ENCODE measurements at regions not wholly inside any gene's neighbourhood (a gene's known extent, or its start where the extent isn't known, plus 50 kb on each side); places are given as distances from the start of the nearest gene placed in this dataset.

GRCh38 chr4:96729641-96730040 is 889.7 kb downstream of the PDHA2 start:
- H3K4me3 ChIP-seq (ENCODE audit: low read length), result no peak overlapping the region
- no peak overlapping the region for H3K27ac ChIP-seq (ENCODE audit: low read length)
- H3K9me3 ChIP-seq (ENCODE audit: insufficient read depth, low read depth, low read length), result peaks cover 22% of the 10 kb centered on the region
- H3K4me1 ChIP-seq (ENCODE audit: insufficient read depth, low read length), result no peaks in the 10 kb centered on the region
- 0 out of 2 replicates have a peak, but pooled peaks cover 4% of the 10 kb centered on the region for H3K36me3 ChIP-seq (ENCODE audit: insufficient read depth, low read depth, low read length)
- H3K27me3 ChIP-seq (ENCODE audit: insufficient read depth, low read length), result no peaks in the 10 kb centered on the region
- no peak overlapping the region for H3K9ac ChIP-seq (ENCODE audit: low read depth, low read length)

- no peak overlapping the region for H3K4me3 ChIP-seq (ENCODE audit: low read length)
- no peaks in the 10 kb centered on the region for H3K27me3 ChIP-seq (ENCODE audit: insufficient read depth, low read length)
- no peak overlapping the region for H3K27ac ChIP-seq (ENCODE audit: low read length)
- 0 out of 2 replicates have a peak, but pooled peaks cover 4% of the 10 kb centered on the region for H3K36me3 ChIP-seq (ENCODE audit: insufficient read depth, low read depth, low read length)
- H3K4me1 ChIP-seq (ENCODE audit: insufficient read depth, low read length), result no peaks in the 10 kb centered on the region
- H3K9ac ChIP-seq (ENCODE audit: low read depth, low read length), result no peak overlapping the region
- peaks cover 22% of the 10 kb centered on the region for H3K9me3 ChIP-seq (ENCODE audit: insufficient read depth, low read depth, low read length)
These were observed 890.5 kb downstream of the PDHA2 start for GRCh38 chr4:96730432-96730831.

- Histone ChIP-seq H3K4me1 (ENCODE audit: insufficient read depth, low read length) (peaks cover 12% of the 10 kb centered on the region; the same call in 1 of the 2 replicates), H3K4me3 (ENCODE audit: low read length) (peak overlapping the region; percentile 34; the same call in 1 of the 2 replicates), H3K27me3 (ENCODE audit: insufficient read depth, low read length) (no peaks in the 10 kb centered on the region), H3K27ac (ENCODE audit: low read length) (peak overlapping the region; percentile 60), H3K9me3 (ENCODE audit: insufficient read depth, low read depth, low read length) (peaks cover 21% of the 10 kb centered on the region), H3K9ac (ENCODE audit: low read depth, low read length) (peak overlapping the region; percentile 34; the same call in 1 of the 2 replicates), H3K36me3 (ENCODE audit: insufficient read depth, low read depth, low read length) (0 out of 2 replicates have a peak, but pooled peaks cover 7% of the 10 kb centered on the region)
These were observed 896.5 kb downstream of the PDHA2 start for GRCh38 chr4:96736352-96736889.

GRCh38 chr4:96739101-96739500 is 899.2 kb downstream of the PDHA2 start:
- Histone ChIP-seq H3K9ac (ENCODE audit: low read depth, low read length) (no peak overlapping the region), H3K27ac (ENCODE audit: low read length) (no peak overlapping the region), H3K4me1 (ENCODE audit: insufficient read depth, low read length) (peaks cover 12% of the 10 kb centered on the region; the same call in 1 of the 2 replicates), H3K9me3 (ENCODE audit: insufficient read depth, low read depth, low read length) (peaks cover 24% of the 10 kb centered on the region; the same call in 1 of the 2 replicates), H3K36me3 (ENCODE audit: insufficient read depth, low read depth, low read length) (0 out of 2 replicates have a peak, but pooled peaks cover 3% of the 10 kb centered on the region), H3K27me3 (ENCODE audit: insufficient read depth, low read length) (no peaks in the 10 kb centered on the region), H3K4me3 (ENCODE audit: low read length) (no peak overlapping the region; the same call in 1 of the 2 replicates)

GRCh38 chr4:96742332-96743014 is 902.6 kb downstream of the PDHA2 start:
- no peak overlapping the region for H3K27ac ChIP-seq (ENCODE audit: low read length)
- H3K9me3 ChIP-seq (ENCODE audit: insufficient read depth, low read depth, low read length), result peaks cover 21% of the 10 kb centered on the region; the same call in 1 of the 2 replicates
- no peak overlapping the region for H3K4me3 ChIP-seq (ENCODE audit: low read length)
- H3K4me1 ChIP-seq (ENCODE audit: insufficient read depth, low read length), result no peaks in the 10 kb centered on the region
- 0 out of 2 replicates have a peak, but pooled peaks cover 3% of the 10 kb centered on the region for H3K36me3 ChIP-seq (ENCODE audit: insufficient read depth, low read depth, low read length)
- no peaks in the 10 kb centered on the region for H3K27me3 ChIP-seq (ENCODE audit: insufficient read depth, low read length)
- no peak overlapping the region for H3K9ac ChIP-seq (ENCODE audit: low read depth, low read length)

GRCh38 chr4:96744676-96745075 is 904.8 kb downstream of the PDHA2 start:
- Histone ChIP-seq H3K9ac (ENCODE audit: low read depth, low read length) (no peak overlapping the region), H3K27me3 (ENCODE audit: insufficient read depth, low read length) (no peaks in the 10 kb centered on the region), H3K9me3 (ENCODE audit: insufficient read depth, low read depth, low read length) (peaks cover 30% of the 10 kb centered on the region), H3K4me3 (ENCODE audit: low read length) (no peak overlapping the region), H3K36me3 (ENCODE audit: insufficient read depth, low read depth, low read length) (0 out of 2 replicates have a peak, but pooled peaks cover 3% of the 10 kb centered on the region), H3K4me1 (ENCODE audit: insufficient read depth, low read length) (no peaks in the 10 kb centered on the region), H3K27ac (ENCODE audit: low read length) (no peak overlapping the region)

- no peak overlapping the region for H3K27ac ChIP-seq (ENCODE audit: low read length)
- H3K9me3 ChIP-seq (ENCODE audit: insufficient read depth, low read depth, low read length), result peaks cover 15% of the 10 kb centered on the region
- no peaks in the 10 kb centered on the region for H3K27me3 ChIP-seq (ENCODE audit: insufficient read depth, low read length)
- H3K9ac ChIP-seq (ENCODE audit: low read depth, low read length), result no peak overlapping the region
- H3K4me3 ChIP-seq (ENCODE audit: low read length), result no peak overlapping the region
- no peaks in the 10 kb centered on the region for H3K4me1 ChIP-seq (ENCODE audit: insufficient read depth, low read length)
- H3K36me3 ChIP-seq (ENCODE audit: insufficient read depth, low read depth, low read length), result no peaks in the 10 kb centered on the region
These were observed 913.3 kb downstream of the PDHA2 start for GRCh38 chr4:96753216-96753615.

GRCh38 chr4:96755569-96756484 is 915.9 kb downstream of the PDHA2 start:
- no peaks in the 10 kb centered on the region for H3K27me3 ChIP-seq (ENCODE audit: insufficient read depth, low read length)
- no peak overlapping the region for H3K9ac ChIP-seq (ENCODE audit: low read depth, low read length)
- H3K27ac ChIP-seq (ENCODE audit: low read length), result no peak overlapping the region
- H3K9me3 ChIP-seq (ENCODE audit: insufficient read depth, low read depth, low read length), result no peaks in the 10 kb centered on the region
- no peaks in the 10 kb centered on the region for H3K4me1 ChIP-seq (ENCODE audit: insufficient read depth, low read length)
- H3K36me3 ChIP-seq (ENCODE audit: insufficient read depth, low read depth, low read length), result no peaks in the 10 kb centered on the region
- no peak overlapping the region for H3K4me3 ChIP-seq (ENCODE audit: low read length)

GRCh38 chr4:96756584-96756983 is 916.7 kb downstream of the PDHA2 start:
- H3K36me3 ChIP-seq (ENCODE audit: insufficient read depth, low read depth, low read length), result no peaks in the 10 kb centered on the region
- no peak overlapping the region for H3K9ac ChIP-seq (ENCODE audit: low read depth, low read length)

GRCh38 chr4:96763546-96763945 is 923.7 kb downstream of the PDHA2 start:
- no peak overlapping the region for H3K27ac ChIP-seq (ENCODE audit: low read length)
- H3K4me1 ChIP-seq (ENCODE audit: insufficient read depth, low read length), result no peaks in the 10 kb centered on the region
- H3K36me3 ChIP-seq (ENCODE audit: insufficient read depth, low read depth, low read length), result no peaks in the 10 kb centered on the region
- no peak overlapping the region for H3K4me3 ChIP-seq (ENCODE audit: low read length)
- H3K27me3 ChIP-seq (ENCODE audit: insufficient read depth, low read length), result no peaks in the 10 kb centered on the region
- H3K9me3 ChIP-seq (ENCODE audit: insufficient read depth, low read depth, low read length), result no peaks in the 10 kb centered on the region; the same call in 1 of the 2 replicates
- H3K9ac ChIP-seq (ENCODE audit: low read depth, low read length), result no peak overlapping the region

More at GRCh38 chr4:96756584-96756983, 916.7 kb downstream of the PDHA2 start:
- Histone ChIP-seq H3K27me3 (ENCODE audit: insufficient read depth, low read length) (no peaks in the 10 kb centered on the region), H3K9me3 (ENCODE audit: insufficient read depth, low read depth, low read length) (no peaks in the 10 kb centered on the region), H3K4me3 (ENCODE audit: low read length) (no peak overlapping the region), H3K4me1 (ENCODE audit: insufficient read depth, low read length) (no peaks in the 10 kb centered on the region), H3K27ac (ENCODE audit: low read length) (no peak overlapping the region)

GRCh38 chr4:96766359-96766758 is 926.5 kb downstream of the PDHA2 start:
- no peak overlapping the region for H3K4me3 ChIP-seq (ENCODE audit: low read length)
- peaks cover 3% of the 10 kb centered on the region; the same call in 1 of the 2 replicates for H3K4me1 ChIP-seq (ENCODE audit: insufficient read depth, low read length)
- no peaks in the 10 kb centered on the region; the same call in 1 of the 2 replicates for H3K9me3 ChIP-seq (ENCODE audit: insufficient read depth, low read depth, low read length)
- no peak overlapping the region for H3K9ac ChIP-seq (ENCODE audit: low read depth, low read length)
- H3K36me3 ChIP-seq (ENCODE audit: insufficient read depth, low read depth, low read length), result no peaks in the 10 kb centered on the region
- no peaks in the 10 kb centered on the region for H3K27me3 ChIP-seq (ENCODE audit: insufficient read depth, low read length)
- H3K27ac ChIP-seq (ENCODE audit: low read length), result no peak overlapping the region
